H9 (cell line): ENCODE measurements at regions not wholly inside any gene's neighbourhood (a gene's known extent, or its start where the extent isn't known, plus 50 kb on each side); places are given as distances from the start of the nearest gene placed in this dataset.
"Not testable (repeated sequence)": the region's sequence is repeated elsewhere in the genome, so short reads cannot be mapped to it uniquely, and the experiment has no call there.

Experiments used
- DNase-seq: peaks from one replicate; pipeline ENCODE4 v3.0.0-alpha.2; 2017
- H2AFZ ChIP-seq: one replicate; pipeline ENCODE4 v1.6.1; 2013; ENCODE audit warnings: mild to moderate bottlenecking, low read length, control low read depth, moderate library complexity
- H2AK5ac ChIP-seq: 2 replicates; pipeline ENCODE4 v1.6.1; 2013; ENCODE audit warnings: low read length, control low read depth, mixed read lengths; ENCODE audit not compliant: insufficient read length
- H2BK120ac ChIP-seq: one replicate; pipeline ENCODE4 v1.6.1; 2013; ENCODE audit warnings: low read depth, mild to moderate bottlenecking, low read length, control low read depth, inconsistent platforms; ENCODE audit not compliant: poor library complexity, severe bottlenecking
- H2BK12ac ChIP-seq: 2 replicates; pipeline ENCODE4 v1.6.1; 2013; ENCODE audit warnings: low read length, control low read depth, mixed read lengths, low read depth; ENCODE audit not compliant: insufficient read length
- H2BK15ac ChIP-seq: 2 replicates; pipeline ENCODE4 v1.6.1; 2013; ENCODE audit warnings: low read depth, low read length, control low read depth
- H2BK20ac ChIP-seq: one replicate; pipeline ENCODE4 v1.6.1; 2013; ENCODE audit warnings: low read depth, mild to moderate bottlenecking, low read length, control low read depth, inconsistent platforms; ENCODE audit not compliant: poor library complexity, severe bottlenecking
- H2BK5ac ChIP-seq: 2 replicates; pipeline ENCODE4 v1.6.1; 2013; ENCODE audit warnings: low read length, control low read depth, mixed read lengths; ENCODE audit not compliant: insufficient read length
- H3K14ac ChIP-seq: 2 replicates; pipeline ENCODE4 v1.6.1; 2013; ENCODE audit warnings: low read length, control low read depth; ENCODE audit not compliant: insufficient read depth
- H3K18ac ChIP-seq: 2 replicates; pipeline ENCODE4 v1.6.1; 2013; ENCODE audit warnings: low read depth, mild to moderate bottlenecking, mixed read lengths, low read length, control low read depth; ENCODE audit not compliant: insufficient read length
- H3K23ac ChIP-seq: 2 replicates; pipeline ENCODE4 v1.6.1; 2013; ENCODE audit warnings: low read length, control low read depth, mixed read lengths, low read depth; ENCODE audit not compliant: insufficient read length
- H3K23me2 ChIP-seq: 2 replicates; pipeline ENCODE4 v1.6.1; 2013; ENCODE audit warnings: low read depth, mild to moderate bottlenecking, mixed read lengths, low read length, control low read depth; ENCODE audit not compliant: insufficient read length, poor library complexity, severe bottlenecking
- H3K27ac ChIP-seq: 2 replicates; pipeline ENCODE4 v1.5.1; 2013; ENCODE audit warnings: low read length, control low read depth, mixed read lengths, low read depth; ENCODE audit not compliant: insufficient read length
- H3K27me3 ChIP-seq: 2 replicates; pipeline ENCODE4 v1.6.1; 2013; ENCODE audit warnings: low read length, control low read depth, inconsistent platforms; ENCODE audit not compliant: insufficient read depth
- H3K4ac ChIP-seq: 2 replicates; pipeline ENCODE4 v1.6.1; 2013; ENCODE audit warnings: low read depth, mild to moderate bottlenecking, control low read depth, inconsistent platforms, low read length, moderate library complexity
- H3K4me1 ChIP-seq: 2 replicates; pipeline ENCODE4 v1.6.1; 2013; ENCODE audit warnings: low read length, control low read depth, inconsistent platforms; ENCODE audit not compliant: insufficient read depth
- H3K4me2 ChIP-seq: 2 replicates; pipeline ENCODE4 v1.6.1; 2013; ENCODE audit warnings: low read length, control low read depth, mixed read lengths; ENCODE audit not compliant: insufficient read length, insufficient read depth
- H3K56ac ChIP-seq: 2 replicates; pipeline ENCODE4 v1.6.1; 2013; ENCODE audit warnings: low read depth, mild to moderate bottlenecking, mixed read lengths, low read length, control low read depth; ENCODE audit not compliant: insufficient read length
- H3K79me1 ChIP-seq: 2 replicates; pipeline ENCODE4 v1.6.1; 2013; ENCODE audit warnings: low read depth, mild to moderate bottlenecking, moderate library complexity, low read length, control low read depth, inconsistent platforms; ENCODE audit not compliant: insufficient read depth, poor library complexity, severe bottlenecking
- H3K79me2 ChIP-seq: 2 replicates; pipeline ENCODE4 v1.6.1; 2013; ENCODE audit warnings: low read length, control low read depth, inconsistent platforms; ENCODE audit not compliant: insufficient read depth
- H3K9ac ChIP-seq: 2 replicates; pipeline ENCODE4 v1.6.1; 2013; ENCODE audit warnings: low read length, control low read depth, mixed read lengths; ENCODE audit not compliant: insufficient read length; ENCODE audit errors: extremely low read depth
- H3K9me3 ChIP-seq: one replicate; pipeline ENCODE4 v1.6.1; 2013; ENCODE audit warnings: low read depth, low read length, inconsistent platforms; ENCODE audit not compliant: control insufficient read depth
- H3T11ph ChIP-seq: one replicate; pipeline ENCODE4 v1.6.1; 2013; ENCODE audit warnings: mild to moderate bottlenecking, low read length, control low read depth, inconsistent platforms
- H4K20me1 ChIP-seq: one replicate; pipeline ENCODE4 v1.6.1; 2013; ENCODE audit not compliant: control insufficient read depth, insufficient read length, insufficient read depth
- H4K5ac ChIP-seq: 2 replicates; pipeline ENCODE4 v1.6.1; 2013; ENCODE audit warnings: low read depth, mild to moderate bottlenecking, mixed read lengths, low read length, control low read depth; ENCODE audit not compliant: insufficient read length
- H4K8ac ChIP-seq: replicated peaks from 2 replicates; pipeline ENCODE4 v1.6.1; 2013; ENCODE audit warnings: low read length, control low read depth, mixed read lengths, low read depth; ENCODE audit not compliant: insufficient read length
- H4K91ac ChIP-seq: 2 replicates; pipeline ENCODE4 v1.6.1; 2013; ENCODE audit warnings: low read depth, mild to moderate bottlenecking, moderate library complexity, mixed read lengths, low read length, control low read depth; ENCODE audit not compliant: insufficient read length
- H3K27ac Mint-ChIP-seq, 3 experiments: 2 replicates in 2 of 3; 3 replicates in 1 of 3; pipeline ENCODE4 v1.8.0; 2020 to 2021; ENCODE audit warnings: mixed read lengths in 3 of 3, mild to moderate bottlenecking in 1 of 3, moderate library complexity in 1 of 3
- H3K27me3 Mint-ChIP-seq: 2 replicates; pipeline ENCODE4 v1.8.0; 2021; ENCODE audit warnings: low read depth, mild to moderate bottlenecking, moderate library complexity, mixed read lengths
- H3K36me3 Mint-ChIP-seq, 3 experiments: 2 replicates in 2 of 3; 3 replicates in 1 of 3; pipeline ENCODE4 v1.8.0; 2020 to 2021; ENCODE audit warnings: low read depth in 3 of 3, mixed read lengths in 3 of 3; ENCODE audit not compliant: insufficient read depth in 1 of 3
- H3K4me1 Mint-ChIP-seq, 2 experiments: 2 replicates each; pipeline ENCODE4 v1.8.0; 2020; ENCODE audit warnings: mixed read lengths in 2 of 2
- H3K4me3 Mint-ChIP-seq, 2 experiments: 2 replicates in 1 of 2; 3 replicates in 1 of 2; pipeline ENCODE4 v1.8.0; 2020 to 2021; ENCODE audit warnings: mild to moderate bottlenecking in 2 of 2, mixed read lengths in 2 of 2, moderate library complexity in 1 of 2
- H3K9me3 Mint-ChIP-seq, 2 experiments: 2 replicates in 1 of 2; 3 replicates in 1 of 2; pipeline ENCODE4 v1.8.0; 2020; ENCODE audit warnings: mild to moderate bottlenecking in 2 of 2, mixed read lengths in 2 of 2, moderate library complexity in 1 of 2
- WGBS: extraction: QIAGEN DNeasy Blood & Tissue Kit; methylation state at CpG from one replicate; pipeline ENCODE4 v1.1.7; 2013; ENCODE audit warnings: missing lambda C conversion rate, low lambda C conversion rate, mixed read lengths; ENCODE audit not compliant: insufficient read length; ENCODE audit errors: extremely low coverage; 5-methylcytosine and 5-hydroxymethylcytosine counted together

DNA sequence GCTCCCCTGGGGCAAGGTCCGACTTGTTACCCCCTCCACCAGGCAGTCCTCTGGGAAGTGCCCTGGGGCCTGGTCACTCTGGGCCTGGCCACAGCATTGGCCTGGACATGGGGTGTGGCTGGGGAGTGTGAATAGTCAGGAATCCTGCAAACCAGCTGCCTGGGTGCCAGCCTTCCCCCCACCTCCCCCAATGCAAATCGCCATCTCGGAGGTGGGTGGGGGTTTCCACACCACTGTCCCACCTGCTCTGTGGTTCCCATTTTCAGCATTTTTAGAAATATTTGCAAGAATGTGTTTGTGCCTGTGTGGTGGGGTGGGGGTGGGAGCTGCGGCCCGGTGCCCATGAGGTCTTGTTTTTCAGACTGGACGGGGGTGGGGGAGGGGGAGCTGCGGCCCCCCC is 159.7 kb downstream of the TMEM121 start:
- H3K79me1 ChIP-seq, H3K4ac ChIP-seq, H3K27ac Mint-ChIP-seq, H3K18ac ChIP-seq, H2BK20ac ChIP-seq, H4K20me1 ChIP-seq, H2BK15ac ChIP-seq, H4K8ac ChIP-seq, H2AK5ac ChIP-seq, H2BK5ac ChIP-seq, H3K14ac ChIP-seq, H3K27ac ChIP-seq, H2BK12ac ChIP-seq, H3K9ac ChIP-seq, H3K27me3 Mint-ChIP-seq, H4K91ac ChIP-seq, H3K4me1 Mint-ChIP-seq, H3K56ac ChIP-seq, DNase-seq, H3K79me2 ChIP-seq, H4K5ac ChIP-seq, H3K4me2 ChIP-seq, H3K27me3 ChIP-seq, H3K23me2 ChIP-seq, H3T11ph ChIP-seq, H2AFZ ChIP-seq, H3K4me3 Mint-ChIP-seq, H3K23ac ChIP-seq, H2BK120ac ChIP-seq, H3K4me1 ChIP-seq: not testable (repeated sequence)
- Mint-ChIP-seq H3K9me3 (peaks cover 57 to 65% of the 10 kb centered on the region in 2 experiments), H3K36me3 (peaks cover 22 to 36% (median 35%) of the 10 kb centered on the region in 3 experiments)
- peaks cover 56% of the 10 kb centered on the region for H3K9me3 ChIP-seq
- no CpG with 5 or more reads among the region's 7 CpGs for WGBS

DNA sequence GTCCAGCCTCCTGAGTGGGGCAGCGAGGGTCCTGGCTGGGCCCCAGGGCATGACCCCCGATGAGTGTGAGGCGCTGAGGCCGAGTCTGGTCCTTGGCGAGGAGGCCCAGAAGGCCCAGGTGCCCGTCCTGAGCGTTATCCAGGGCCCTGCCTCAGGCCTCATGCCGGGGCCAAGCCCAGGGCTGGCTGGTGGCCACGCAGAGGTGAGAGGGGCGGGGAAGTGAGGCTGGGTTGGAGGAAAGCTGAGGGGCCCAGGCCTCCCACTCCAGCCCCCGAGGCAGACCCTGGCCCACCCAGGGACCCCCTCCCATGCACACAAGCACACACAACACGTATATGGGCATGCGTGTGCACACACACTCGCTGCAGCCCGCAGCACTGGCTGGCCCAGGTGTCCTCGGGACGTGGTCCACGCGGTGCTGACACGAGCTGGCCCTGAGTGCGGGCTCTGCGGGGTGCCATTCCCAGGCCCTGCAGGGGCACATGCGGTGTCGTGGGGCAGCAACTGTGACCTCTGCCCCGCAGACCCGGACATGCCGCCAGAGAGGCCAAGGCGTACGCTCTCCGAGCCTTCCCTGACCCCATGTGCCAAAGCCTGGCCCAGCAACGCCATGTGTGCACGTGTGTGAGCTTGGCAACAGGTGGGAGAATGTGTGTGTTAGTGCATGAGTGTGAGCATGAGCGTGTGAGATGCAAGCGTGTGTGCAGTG is 160.2 kb downstream of the TMEM121 start:
- WGBS, result no CpG with 5 or more reads among the region's 34 CpGs
- H3K36me3 Mint-ChIP-seq, result peaks cover 22 to 37% (median 35%) of the 10 kb centered on the region in 3 experiments
- not testable (repeated sequence) for H3K4me1 Mint-ChIP-seq, H2BK120ac ChIP-seq, H3K18ac ChIP-seq, H3K23ac ChIP-seq, H3K9ac ChIP-seq, H2BK15ac ChIP-seq, H3K79me2 ChIP-seq, H3K27me3 Mint-ChIP-seq, H4K5ac ChIP-seq, H3K4me1 ChIP-seq, H3K79me1 ChIP-seq, H3K4me3 Mint-ChIP-seq, H3K27ac Mint-ChIP-seq, H3K14ac ChIP-seq, H2BK5ac ChIP-seq, H2AK5ac ChIP-seq, H3K27me3 ChIP-seq, H3K23me2 ChIP-seq, H2BK12ac ChIP-seq, H3T11ph ChIP-seq, H4K8ac ChIP-seq, H3K4ac ChIP-seq, H3K56ac ChIP-seq, H2BK20ac ChIP-seq, H4K91ac ChIP-seq, H3K4me2 ChIP-seq, H2AFZ ChIP-seq, DNase-seq, H3K27ac ChIP-seq, H4K20me1 ChIP-seq
- H3K9me3 Mint-ChIP-seq, result peaks cover 59 to 66% of the 10 kb centered on the region in 2 experiments
- H3K9me3 ChIP-seq, result peaks cover 60% of the 10 kb centered on the region
